ENCODE measurements at regions not wholly inside any gene's neighbourhood (a gene's known extent, or its start where the extent isn't known, plus 50 kb on each side); places are given as distances from the start of the nearest gene placed in this dataset.

- no peak for TF ChIP-seq POLR2A (IDR thresholded peaks at IDR 0.05)
- no peak for TF ChIP-seq CTCF (IDR thresholded peaks at IDR 0.05)
- H3K4me3 ChIP-seq (ENCODE audit: low read depth, poor library complexity, severe bottlenecking), result no peak overlapping the region
- no peak for DNase-seq (ENCODE audit: low spot score in 2 of 2)
- intact Hi-C loops (cut with DNase I; ENCODE audit: low total_unique reads), result no loop called here
These were observed 1132.9 kb downstream of the RAPGEF2 start for GRCh38 chr4:160235771-160236170.

- intact Hi-C loops (cut with DNase I; ENCODE audit: low total_unique reads), result no loop called here
- H3K4me3 ChIP-seq (ENCODE audit: low read depth, poor library complexity, severe bottlenecking), result no peak overlapping the region
- TF ChIP-seq CTCF (IDR thresholded peaks at IDR 0.05), result no peak
- no peak for DNase-seq (ENCODE audit: low spot score in 2 of 2)
- 60 to 76% methylated on average over 1 of the region's 1 CpG for WGBS, 2 donors
These were observed 1135.9 kb downstream of the RAPGEF2 start for GRCh38 chr4:160238790-160239189.

- no peak overlapping the region for H3K4me3 ChIP-seq (ENCODE audit: low read depth, poor library complexity, severe bottlenecking)
- DNase-seq (ENCODE audit: low spot score in 2 of 2), result no peak
- intact Hi-C loops (cut with DNase I; ENCODE audit: low total_unique reads), result no loop called here
- TF ChIP-seq POLR2A (IDR thresholded peaks at IDR 0.05) (no peak), CTCF (IDR thresholded peaks at IDR 0.05) (no peak)
- 90 to 92% methylated on average over 6 to 7 of the region's 7 CpGs for WGBS, 2 donors
These were observed 1144.3 kb downstream of the RAPGEF2 start for GRCh38 chr4:160247091-160247656.

GRCh38 chr4:160251522-160252170 lies 1148.8 kb downstream of the RAPGEF2 start:
- WGBS, 2 donors, result 67 to 71% methylated on average over 3 of the region's 3 CpGs
- TF ChIP-seq CTCF (IDR thresholded peaks at IDR 0.05) (no peak), POLR2A (IDR thresholded peaks at IDR 0.05) (no peak)
- no peak overlapping the region for H3K4me3 ChIP-seq (ENCODE audit: low read depth, poor library complexity, severe bottlenecking)
- DNase-seq (ENCODE audit: low spot score in 2 of 2), result no peak
- intact Hi-C loops (cut with DNase I; ENCODE audit: low total_unique reads), result no loop called here

- WGBS, 2 donors, result 63 to 80% methylated on average over 2 of the region's 2 CpGs
These were observed 1154.4 kb downstream of the RAPGEF2 start for GRCh38 chr4:160257318-160257717.

GRCh38 chr4:160265014-160265413 lies 1162.1 kb downstream of the RAPGEF2 start:
- 31 to 34% methylated on average over 1 of the region's 1 CpG for WGBS, 2 donors
- no peak for TF ChIP-seq POLR2A (IDR thresholded peaks at IDR 0.05)
- no peak for TF ChIP-seq CTCF (IDR thresholded peaks at IDR 0.05)
- DNase-seq (ENCODE audit: low spot score in 2 of 2), result no peak
- H3K4me3 ChIP-seq (ENCODE audit: low read depth, poor library complexity, severe bottlenecking), result no peak overlapping the region
- intact Hi-C loops (cut with DNase I; ENCODE audit: low total_unique reads), result no loop called here

More at GRCh38 chr4:160257318-160257717, 1154.4 kb downstream of the RAPGEF2 start:
- intact Hi-C loops (cut with DNase I; ENCODE audit: low total_unique reads), result no loop called here
- no peak for DNase-seq (ENCODE audit: low spot score in 2 of 2)
- no peak for TF ChIP-seq POLR2A (IDR thresholded peaks at IDR 0.05)
- no peak overlapping the region for H3K4me3 ChIP-seq (ENCODE audit: low read depth, poor library complexity, severe bottlenecking)

Measured in lower leg skin (tissue), 4 donors.